Tibial artery (tissue), 4 donors: ENCODE measurements at regions not wholly inside any gene's neighbourhood (a gene's known extent, or its start where the extent isn't known, plus 50 kb on each side); places are given as distances from the start of the nearest gene placed in this dataset.
"Not testable (repeated sequence)": the region's sequence is repeated elsewhere in the genome, so short reads cannot be mapped to it uniquely, and the experiment has no call there.

Source experiments
- DNase-seq, 2 donors: peaks; one replicate each; pipeline ENCODE4 v3.0.0-alpha.2; 2019
- H3K27ac ChIP-seq, 2 donors: fragments of 200-600 bp; sonication (generic) in 1 of 2; 1 replicate in 1 of 2; 2 replicates in 1 of 2; pipeline ENCODE4 v1.5.1; 2018 to 2019; ENCODE audit warnings: mild to moderate bottlenecking in 1 of 2
- H3K27me3 ChIP-seq, 2 donors: fragments of 200-600 bp; sonication (generic) in 1 of 2; one replicate each; pipeline versions ENCODE4 v1.5.1 to v1.6.0; 2016 to 2019
- H3K36me3 ChIP-seq, 3 donors: fragments of 200-600 bp; sonication (generic) in 2 of 3; one replicate each; pipeline ENCODE4 v1.5.1; 2016 to 2019; ENCODE audit warnings: mild to moderate bottlenecking in 2 of 3
- H3K4me1 ChIP-seq, 4 donors: fragments of 200-600 bp; sonication (generic) in 2 of 4; 1 replicate in 3 of 4; 2 replicates in 1 of 4; pipeline ENCODE4 v1.5.1; 2016 to 2019
- H3K4me3 ChIP-seq, 2 donors: fragments of 200-600 bp; sonication (generic) in 1 of 2; 1 replicate in 1 of 2; 2 replicates in 1 of 2; pipeline ENCODE4 v1.5.1; 2018 to 2019; ENCODE audit warnings: mild to moderate bottlenecking in 2 of 2
- H3K9me3 ChIP-seq, 3 donors: fragments of 200-600 bp; sonication (generic) in 1 of 3; one replicate each; pipeline ENCODE4 v1.5.1; 2016 to 2019
- CTCF ChIP-seq, 2 experiments: fragments of 200-600 bp in 1 of 2; fragments of 450-650 bp in 1 of 2; IDR thresholded peaks; one replicate each; pipeline ENCODE4 v1.5.1; 2017 to 2019; ENCODE audit warnings: antibody characterized with exemption in 2 of 2, mild to moderate bottlenecking in 1 of 2, moderate library complexity in 1 of 2
- intact Hi-C: fragments of 100-400 bp; cut with DNase I; formaldehyde crosslinking; loops from one replicate; pipeline ENCODE4 v1.15.0; 2023; ENCODE audit warnings: low total_unique reads

DNA sequence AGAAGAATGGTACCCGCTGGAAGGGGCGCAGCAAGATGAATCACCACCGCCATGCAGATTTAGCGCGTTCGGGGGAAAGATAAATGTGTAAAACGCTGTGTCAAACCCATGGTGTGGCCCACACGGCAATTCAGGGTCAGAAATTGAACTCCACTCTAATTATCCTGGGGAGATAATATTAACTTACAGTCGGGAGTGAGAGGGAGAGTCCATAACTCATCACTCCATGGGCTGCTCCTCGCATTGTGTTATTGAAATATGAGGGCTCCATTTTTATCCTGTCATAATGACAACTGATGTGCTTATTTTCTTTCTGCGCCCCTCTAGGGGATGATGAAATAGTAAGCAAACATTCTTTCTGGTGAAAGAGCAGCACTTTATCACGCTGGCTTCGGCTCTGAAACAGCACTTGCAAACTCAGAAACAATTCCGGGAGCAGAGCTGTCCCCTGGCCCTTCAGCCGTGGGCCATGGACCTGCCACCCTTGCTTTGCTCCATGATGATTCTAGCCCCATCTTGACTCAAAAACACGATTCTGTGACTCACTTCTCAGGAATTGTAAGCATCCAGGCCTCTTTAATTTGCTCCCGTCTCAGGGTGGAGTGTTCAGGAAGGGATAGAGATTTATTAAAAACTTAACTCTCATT, 431.6 kb downstream of the IRX1 start:
- H3K27me3 ChIP-seq, result no peaks in the 10 kb centered on the region
- H3K36me3 ChIP-seq, result no peaks in the 10 kb centered on the region
- H3K4me1 ChIP-seq, result no peaks in the 10 kb centered on the region
- no peaks in the 10 kb centered on the region for H3K9me3 ChIP-seq
- H3K27ac ChIP-seq, result no peak overlapping the region
- DNase-seq, result no peak
- intact Hi-C loops, result no loop called here
- H3K4me3 ChIP-seq, result no peak overlapping the region
- TF ChIP-seq CTCF (IDR thresholded peaks at IDR 0.05), result no peak

GRCh38 chr5:4028384-4028783, 432.8 kb downstream of the IRX1 start:
- no peak for DNase-seq

GRCh38 chr5:4033546-4033945, 437.9 kb downstream of the IRX1 start:
- H3K4me1 ChIP-seq, H3K27ac ChIP-seq, H3K36me3 ChIP-seq, intact Hi-C loops, H3K27me3 ChIP-seq, H3K9me3 ChIP-seq, DNase-seq, H3K4me3 ChIP-seq: not testable (repeated sequence)

More at GRCh38 chr5:4028384-4028783, 432.8 kb downstream of the IRX1 start:
- TF ChIP-seq CTCF (IDR thresholded peaks at IDR 0.05), result no peak
- Histone ChIP-seq H3K27ac (no peak overlapping the region), H3K27me3 (no peaks in the 10 kb centered on the region), H3K4me1 (no peaks in the 10 kb centered on the region), H3K36me3 (no peaks in the 10 kb centered on the region), H3K4me3 (no peak overlapping the region), H3K9me3 (no peaks in the 10 kb centered on the region)
- intact Hi-C loops, result no loop called here

DNA sequence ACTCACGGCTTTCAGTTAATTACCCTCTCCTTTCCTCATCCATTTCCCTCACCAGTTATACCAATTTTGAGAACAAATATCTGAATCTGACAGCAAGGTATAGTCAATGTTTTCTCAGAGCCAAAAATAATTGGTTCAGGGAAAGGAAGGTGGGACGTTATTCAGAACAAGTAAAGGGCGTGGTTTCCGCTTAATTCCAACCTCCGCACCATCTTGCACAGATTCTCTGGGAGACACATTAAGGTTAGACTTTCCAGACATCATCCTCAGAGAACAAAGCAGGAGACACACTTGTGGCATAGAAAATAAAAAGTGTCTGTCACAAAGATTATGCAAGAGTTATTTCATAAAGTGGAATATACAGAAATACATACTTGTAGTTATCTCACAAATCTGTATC, 441.2 kb downstream of the IRX1 start:
- Histone ChIP-seq H3K27me3 (no peaks in the 10 kb centered on the region), H3K4me3 (no peak overlapping the region), H3K27ac (no peak overlapping the region), H3K36me3 (no peaks in the 10 kb centered on the region), H3K4me1 (no peaks in the 10 kb centered on the region), H3K9me3 (no peaks in the 10 kb centered on the region)
- no peak for DNase-seq
- TF ChIP-seq CTCF (IDR thresholded peaks at IDR 0.05), result no peak
- intact Hi-C loops, result no loop called here

GRCh38 chr5:4038994-4039393, 443.4 kb downstream of the IRX1 start:
- Histone ChIP-seq H3K27ac (no peak overlapping the region), H3K4me3 (no peak overlapping the region), H3K36me3 (no peaks in the 10 kb centered on the region), H3K27me3 (no peaks in the 10 kb centered on the region), H3K4me1 (no peaks in the 10 kb centered on the region), H3K9me3 (no peaks in the 10 kb centered on the region)
- DNase-seq, result no peak
- intact Hi-C loops, result no loop called here
- TF ChIP-seq CTCF (IDR thresholded peaks at IDR 0.05), result no peak

DNA sequence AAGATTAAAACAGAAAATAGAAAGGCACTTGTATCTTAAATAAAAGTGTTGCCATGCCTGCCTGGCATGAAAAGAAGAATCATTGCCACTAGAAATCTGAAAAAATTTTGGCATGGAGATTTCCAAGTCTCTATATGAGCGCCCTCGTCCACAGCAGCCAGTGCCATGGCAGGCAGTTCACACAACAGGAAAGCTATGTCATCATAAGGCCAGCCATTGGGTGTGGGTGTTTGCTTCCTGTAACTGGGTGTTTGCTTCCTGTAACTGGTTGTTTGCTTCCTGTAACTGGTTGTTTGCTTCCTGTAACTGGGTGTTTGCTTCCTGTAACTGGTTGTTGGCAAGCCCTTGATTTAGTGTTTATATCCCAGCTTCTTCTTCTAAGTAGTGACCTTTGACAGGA, 446.7 kb downstream of the IRX1 start:
- intact Hi-C loops, result no loop called here
- no peaks in the 10 kb centered on the region for H3K27me3 ChIP-seq

More for the DNA sequence above, 446.7 kb downstream of the IRX1 start:
- no peak for TF ChIP-seq CTCF (IDR thresholded peaks at IDR 0.05)
- no peak overlapping the region for H3K27ac ChIP-seq
- no peaks in the 10 kb centered on the region for H3K9me3 ChIP-seq
- DNase-seq, result no peak
- no peaks in the 10 kb centered on the region for H3K36me3 ChIP-seq
- H3K4me3 ChIP-seq, result no peak overlapping the region
- H3K4me1 ChIP-seq, result no peaks in the 10 kb centered on the region
